ENCODE measurements at regions not wholly inside any gene's neighbourhood (a gene's known extent, or its start where the extent isn't known, plus 50 kb on each side); places are given as distances from the start of the nearest gene placed in this dataset.
"Not testable (repeated sequence)": the region's sequence is repeated elsewhere in the genome, so short reads cannot be mapped to it uniquely, and the experiment has no call there.

- DNase-seq (ENCODE audit: low spot score) = no peak
- no peak for ATAC-seq (ENCODE audit: low FRiP score)
- TF ChIP-seq CTCF (IDR thresholded peaks at IDR 0.05) = no peak
Observed at GRCh38 chr6:20338156-20338555, 63.5 kb upstream of the E2F3 start.

GRCh38 chr6:20340068-20340848, 61.4 kb upstream of the E2F3 start:
- TF ChIP-seq CTCF (IDR thresholded peaks at IDR 0.05) = no peak
- DNase-seq (ENCODE audit: low spot score) (no peak), ATAC-seq (ENCODE audit: low FRiP score) (no peak)

DNA sequence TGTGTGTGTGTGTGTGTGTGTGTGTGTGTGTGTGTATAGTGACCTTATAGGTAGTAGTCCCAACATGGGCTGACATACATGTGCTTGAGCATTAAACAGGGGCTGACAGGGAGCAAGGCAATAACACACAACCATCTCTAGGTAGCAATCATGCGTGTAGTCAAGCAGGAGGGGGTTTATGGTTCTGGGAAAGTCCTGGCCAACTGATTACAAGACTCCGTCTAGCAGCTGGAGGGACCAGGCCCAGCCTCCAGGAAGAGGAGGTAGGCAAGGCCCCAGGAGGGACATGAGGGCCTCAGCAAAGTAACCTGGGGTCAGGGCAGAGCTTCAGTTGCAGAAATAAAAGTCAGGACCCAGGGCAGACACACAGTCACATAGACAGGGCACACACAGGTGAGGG, 60.6 kb upstream of the E2F3 start:
- no peak for TF ChIP-seq CTCF (IDR thresholded peaks at IDR 0.05)
- DNase-seq (ENCODE audit: low spot score) = no peak

GRCh38 chr6:20341564-20341963, 60.1 kb upstream of the E2F3 start:
- no peak for DNase-seq (ENCODE audit: low spot score)
- no peak for ATAC-seq (ENCODE audit: low FRiP score)
- TF ChIP-seq CTCF (IDR thresholded peaks at IDR 0.05) = no peak

More for the DNA sequence above, 60.6 kb upstream of the E2F3 start:
- no peak for ATAC-seq (ENCODE audit: low FRiP score)

- DNase-seq (ENCODE audit: low spot score); ATAC-seq (ENCODE audit: low FRiP score): not testable (repeated sequence)
Observed at GRCh38 chr6:20346948-20347347, 54.7 kb upstream of the E2F3 start.

DNA sequence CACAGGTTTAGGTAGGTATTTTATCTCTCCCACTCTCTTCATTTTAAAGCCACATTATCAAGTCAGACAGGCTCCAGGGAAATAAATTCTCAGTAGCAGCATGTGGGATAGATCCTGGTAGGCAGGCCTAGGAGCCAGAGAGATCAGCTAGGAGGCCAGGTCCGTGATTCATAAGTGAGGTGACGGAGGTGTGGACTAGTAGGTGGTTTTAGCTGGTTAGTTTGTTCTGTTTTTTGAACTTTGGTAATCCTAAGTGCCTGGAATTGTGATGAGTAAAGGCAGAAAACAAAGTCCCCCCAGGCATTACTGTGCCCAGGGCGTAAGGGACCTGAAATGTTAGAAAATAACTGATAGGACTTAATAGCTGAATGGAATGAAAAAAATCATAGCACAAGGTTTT, 53.6 kb upstream of the E2F3 start:
- no peak for ATAC-seq (ENCODE audit: low FRiP score)
- no peak for DNase-seq (ENCODE audit: low spot score)
- TF ChIP-seq CTCF (IDR thresholded peaks at IDR 0.05) = no peak

DNA sequence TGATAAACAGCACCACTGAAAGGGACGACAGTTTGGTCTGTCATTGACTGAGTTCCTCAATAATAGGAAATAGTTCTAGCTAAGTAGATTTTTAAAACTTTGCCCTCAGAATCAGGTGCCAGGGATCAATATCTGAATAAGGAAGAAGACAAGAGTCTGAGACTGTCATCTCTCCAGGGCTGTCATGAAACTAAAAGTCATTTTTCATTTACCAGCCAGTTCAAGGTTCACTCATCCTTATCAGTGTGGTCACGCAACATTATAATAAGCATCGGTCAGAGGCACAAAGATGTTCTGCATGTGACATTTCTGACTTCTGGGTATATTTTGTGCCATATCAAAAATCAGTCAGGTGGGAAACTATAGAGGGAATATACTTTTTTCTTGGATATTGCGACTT, 52.5 kb upstream of the E2F3 start:
- no peak for DNase-seq (ENCODE audit: low spot score)
- no peak for ATAC-seq (ENCODE audit: low FRiP score)
- TF ChIP-seq CTCF (IDR thresholded peaks at IDR 0.05) = no peak

All from omental fat pad (tissue), 3 donors.